ENCODE measurements at regions not wholly inside any gene's neighbourhood (a gene's known extent, or its start where the extent isn't known, plus 50 kb on each side); places are given as distances from the start of the nearest gene placed in this dataset.

DNA sequence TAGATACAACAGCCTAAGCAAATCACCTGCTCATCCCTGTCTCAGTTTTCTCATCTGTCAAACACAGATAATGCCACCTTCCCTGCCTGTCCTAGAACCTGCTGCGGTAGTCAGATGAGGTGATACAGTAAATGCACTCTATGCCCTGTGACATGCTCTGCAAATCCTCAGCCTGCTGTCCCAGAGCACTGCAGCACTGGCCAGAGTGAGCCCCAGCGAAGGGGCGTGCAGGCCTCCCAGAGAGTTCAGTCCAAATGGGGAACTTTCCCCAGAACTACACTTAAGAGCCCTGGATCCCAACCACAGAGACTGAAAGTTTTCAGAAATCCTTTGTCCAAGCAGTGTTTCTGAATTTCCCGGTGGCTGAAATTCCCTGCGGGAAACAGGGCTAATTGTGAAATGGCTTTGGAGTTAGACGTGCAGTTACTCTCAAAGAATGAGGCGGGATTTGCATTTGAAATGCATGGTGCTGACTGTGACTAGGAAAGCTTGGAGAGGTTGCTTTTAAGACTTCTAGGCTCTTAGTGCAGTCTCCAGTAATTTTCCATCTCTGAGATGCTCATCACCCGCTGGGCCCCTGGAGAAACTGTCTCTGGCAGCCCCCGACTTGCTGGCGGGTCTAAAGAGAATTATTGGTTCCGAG, 206.5 kb upstream of the AJAP1 start:
- TF ChIP-seq, protein P1, sequence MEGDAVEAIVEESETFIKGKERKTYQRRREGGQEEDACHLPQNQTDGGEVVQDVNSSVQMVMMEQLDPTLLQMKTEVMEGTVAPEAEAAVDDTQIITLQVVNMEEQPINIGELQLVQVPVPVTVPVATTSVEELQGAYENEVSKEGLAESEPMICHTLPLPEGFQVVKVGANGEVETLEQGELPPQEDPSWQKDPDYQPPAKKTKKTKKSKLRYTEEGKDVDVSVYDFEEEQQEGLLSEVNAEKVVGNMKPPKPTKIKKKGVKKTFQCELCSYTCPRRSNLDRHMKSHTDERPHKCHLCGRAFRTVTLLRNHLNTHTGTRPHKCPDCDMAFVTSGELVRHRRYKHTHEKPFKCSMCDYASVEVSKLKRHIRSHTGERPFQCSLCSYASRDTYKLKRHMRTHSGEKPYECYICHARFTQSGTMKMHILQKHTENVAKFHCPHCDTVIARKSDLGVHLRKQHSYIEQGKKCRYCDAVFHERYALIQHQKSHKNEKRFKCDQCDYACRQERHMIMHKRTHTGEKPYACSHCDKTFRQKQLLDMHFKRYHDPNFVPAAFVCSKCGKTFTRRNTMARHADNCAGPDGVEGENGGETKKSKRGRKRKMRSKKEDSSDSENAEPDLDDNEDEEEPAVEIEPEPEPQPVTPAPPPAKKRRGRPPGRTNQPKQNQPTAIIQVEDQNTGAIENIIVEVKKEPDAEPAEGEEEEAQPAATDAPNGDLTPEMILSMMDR (IDR thresholded peaks at IDR 0.05): no peak
- Histone ChIP-seq H3K4me1 (no peaks in the 10 kb centered on the region), H3K9me3 (no peaks in the 10 kb centered on the region), H3K4me3 (no peak overlapping the region), H3K36me3 (no peaks in the 10 kb centered on the region), H3K27me3 (ENCODE audit: low read depth) (peaks cover 17% of the 10 kb centered on the region), H3K27ac (no peak overlapping the region)
- intact Hi-C loops (cut with DNase I): no loop called here
- ATAC-seq (no peak), DNase-seq (no peak)

DNA sequence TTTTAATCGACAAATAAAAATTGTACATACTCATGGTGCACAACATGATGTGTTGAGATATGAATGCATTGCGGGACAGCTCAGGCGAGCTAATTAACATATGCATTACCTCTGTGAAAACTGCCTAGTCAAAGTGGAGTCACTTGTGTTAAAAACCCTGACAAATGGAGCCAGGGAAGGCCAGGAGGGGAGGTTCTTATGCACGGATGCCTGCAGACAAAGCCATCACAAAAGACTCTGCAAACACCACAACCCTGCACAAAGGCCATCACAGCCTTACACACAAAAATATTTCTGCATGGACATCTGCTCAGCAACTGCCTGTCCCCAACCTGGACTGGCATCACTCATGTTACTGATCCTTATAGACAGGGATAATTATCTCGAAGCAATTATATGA, 204.4 kb upstream of the AJAP1 start:
- Histone ChIP-seq H3K4me3 (no peak overlapping the region), H3K27ac (no peak overlapping the region), H3K36me3 (no peaks in the 10 kb centered on the region), H3K27me3 (ENCODE audit: low read depth) (peaks cover 27% of the 10 kb centered on the region), H3K9me3 (no peaks in the 10 kb centered on the region), H3K4me1 (no peaks in the 10 kb centered on the region)
- intact Hi-C loops (cut with DNase I): no loop called here
- no peak for ATAC-seq
- DNase-seq: no peak
- TF ChIP-seq, protein P1 (IDR thresholded peaks at IDR 0.05): no peak

DNA sequence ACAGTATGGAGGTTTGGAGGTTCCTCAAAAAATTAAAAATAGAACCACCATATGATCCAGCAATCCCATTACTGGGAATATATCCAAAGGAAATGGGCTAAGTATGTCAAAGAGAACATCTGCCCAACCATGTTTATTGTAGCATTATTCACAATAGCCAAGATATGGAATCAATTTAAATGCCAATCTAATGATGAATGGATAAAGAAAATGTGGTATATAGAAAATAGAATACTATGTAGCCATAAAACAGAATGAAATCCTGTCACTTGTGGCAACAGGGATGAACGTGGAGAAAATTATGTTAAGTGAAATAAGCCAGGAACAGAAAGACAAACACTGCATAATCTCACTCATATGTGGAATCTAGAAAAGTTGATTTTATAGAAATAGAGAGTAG, 201.7 kb upstream of the AJAP1 start:
- intact Hi-C loops (cut with DNase I): no loop called here
- Histone ChIP-seq H3K4me3 (no peak overlapping the region), H3K9me3 (no peaks in the 10 kb centered on the region), H3K4me1 (no peaks in the 10 kb centered on the region), H3K27me3 (ENCODE audit: low read depth) (peaks cover 21% of the 10 kb centered on the region), H3K36me3 (no peaks in the 10 kb centered on the region), H3K27ac (no peak overlapping the region)
- no peak for DNase-seq
- no peak for ATAC-seq
- TF ChIP-seq, protein P1 (IDR thresholded peaks at IDR 0.05): no peak

DNA sequence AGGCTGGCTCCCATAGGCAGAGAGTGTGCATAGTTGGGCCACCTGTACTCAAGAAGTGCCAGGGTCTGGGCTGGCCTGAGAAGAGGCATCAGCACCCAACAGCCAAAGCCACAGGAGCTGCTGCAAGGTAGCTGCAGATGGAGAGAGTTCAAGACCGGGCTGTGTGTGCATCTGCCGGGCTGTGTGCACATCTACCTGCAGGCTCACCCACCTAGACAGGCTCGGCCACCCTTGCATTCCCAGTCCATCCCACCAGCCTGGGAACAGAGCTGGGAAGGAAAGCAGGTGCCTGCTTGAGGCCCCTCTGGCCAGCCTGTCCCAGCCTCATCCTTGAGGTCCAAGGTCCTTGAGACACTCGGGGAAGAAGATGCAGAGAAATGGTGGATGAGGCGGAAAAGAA, 194.4 kb upstream of the AJAP1 start:
- Histone ChIP-seq H3K4me1 (no peaks in the 10 kb centered on the region), H3K27me3 (ENCODE audit: low read depth) (peaks cover 4% of the 10 kb centered on the region), H3K27ac (no peak overlapping the region), H3K9me3 (no peaks in the 10 kb centered on the region), H3K36me3 (no peaks in the 10 kb centered on the region), H3K4me3 (no peak overlapping the region)
- DNase-seq (no peak), ATAC-seq (no peak)
- intact Hi-C loops (cut with DNase I): no loop called here
- TF ChIP-seq, protein P1 (IDR thresholded peaks at IDR 0.05): no peak

DNA sequence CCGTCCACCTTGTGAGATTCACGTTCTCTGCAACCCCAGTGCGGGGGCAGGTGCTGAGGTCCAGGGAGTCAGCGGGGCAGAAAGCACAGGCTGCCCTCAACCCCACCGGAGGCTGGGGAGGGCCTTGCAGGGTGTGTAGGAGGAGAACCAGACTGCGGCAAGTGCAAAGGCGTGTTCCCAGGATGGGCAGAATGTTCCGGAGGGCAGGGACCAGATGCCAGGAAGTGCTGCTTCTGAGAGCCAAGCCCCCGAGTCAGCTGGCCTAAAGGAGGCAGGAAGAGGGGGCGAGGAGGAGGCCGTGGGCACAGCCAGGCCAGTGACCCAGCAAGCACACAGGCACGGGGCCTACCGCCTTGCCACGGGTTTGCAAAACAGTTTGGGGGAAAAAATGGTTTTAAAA, 193.8 kb upstream of the AJAP1 start:
- Histone ChIP-seq H3K27me3 (ENCODE audit: low read depth) (peaks cover 4% of the 10 kb centered on the region), H3K9me3 (no peaks in the 10 kb centered on the region), H3K36me3 (no peaks in the 10 kb centered on the region), H3K27ac (no peak overlapping the region), H3K4me1 (no peaks in the 10 kb centered on the region), H3K4me3 (no peak overlapping the region)
- ATAC-seq: no peak
- no peak for DNase-seq
- intact Hi-C loops (cut with DNase I): no loop called here
- TF ChIP-seq, protein P1 (IDR thresholded peaks at IDR 0.05): no peak

All from lower lobe of right lung (tissue), 2 donors.